Cardiac fibroblast (primary cell): ENCODE measurements at regions not wholly inside any gene's neighbourhood (a gene's known extent, or its start where the extent isn't known, plus 50 kb on each side); places are given as distances from the start of the nearest gene placed in this dataset.

Source experiments
- DNase-seq, 2 donors: peaks; one replicate each; pipeline versions ENCODE4 v3.0.0 to v3.0.0-alpha.2; 2010; ENCODE audit warnings: low read depth in 2 of 2
- H3K4me3 ChIP-seq, 2 donors: replicated peaks in 1 of 2; 1 replicate in 1 of 2; 2 replicates in 1 of 2; pipeline ENCODE4 v1.5.1; 2011; ENCODE audit warnings: low read depth in 2 of 2, low read length in 2 of 2, mild to moderate bottlenecking in 2 of 2, moderate library complexity in 1 of 2
- CTCF ChIP-seq: IDR thresholded peaks from one replicate; pipeline ENCODE4 v1.5.1; 2011; ENCODE audit warnings: low read depth, mild to moderate bottlenecking, low read length, inconsistent platforms

DNA sequence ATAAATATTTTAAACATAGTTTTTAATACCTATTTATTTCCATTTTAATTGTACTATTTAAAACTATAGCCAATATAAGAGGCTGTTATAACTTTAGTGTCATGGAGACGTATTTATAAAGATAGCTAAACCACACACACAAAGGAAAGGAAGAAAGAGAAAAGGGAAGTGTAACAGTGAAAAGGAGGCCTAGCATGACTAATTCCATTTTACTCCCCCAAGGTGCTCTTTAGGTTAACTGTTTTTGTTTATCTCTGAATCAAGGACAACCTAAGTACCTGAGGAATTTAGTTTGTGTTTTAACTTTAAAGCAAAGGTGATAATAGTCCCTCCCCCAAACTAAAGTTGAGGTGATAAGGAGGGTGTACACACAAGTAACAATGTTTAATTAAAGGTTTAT lies 1188.9 kb upstream of the C9orf72 start:
- H3K4me3 ChIP-seq: no peak overlapping the region
- DNase-seq: no peak
- no peak for TF ChIP-seq CTCF

DNA sequence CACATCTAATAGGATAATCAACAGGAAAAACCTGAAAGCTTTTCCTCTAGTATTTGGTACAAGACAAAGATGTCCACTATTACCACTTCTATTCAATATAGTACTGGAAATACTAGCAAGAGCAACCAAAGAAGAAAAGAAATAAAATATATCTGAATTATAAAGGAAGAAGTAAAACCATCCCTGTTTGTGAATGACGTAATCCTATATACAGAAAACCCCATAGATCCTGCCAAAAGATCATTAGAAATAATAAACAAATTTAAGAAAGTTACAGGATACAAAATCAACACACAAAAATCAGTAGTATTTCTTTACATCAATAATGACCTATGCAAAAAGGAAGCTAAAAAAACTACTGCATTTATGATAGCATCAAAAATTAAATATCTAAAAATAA lies 1191.3 kb upstream of the C9orf72 start:
- no peak for DNase-seq
- no peak overlapping the region for H3K4me3 ChIP-seq
- TF ChIP-seq CTCF: no peak

DNA sequence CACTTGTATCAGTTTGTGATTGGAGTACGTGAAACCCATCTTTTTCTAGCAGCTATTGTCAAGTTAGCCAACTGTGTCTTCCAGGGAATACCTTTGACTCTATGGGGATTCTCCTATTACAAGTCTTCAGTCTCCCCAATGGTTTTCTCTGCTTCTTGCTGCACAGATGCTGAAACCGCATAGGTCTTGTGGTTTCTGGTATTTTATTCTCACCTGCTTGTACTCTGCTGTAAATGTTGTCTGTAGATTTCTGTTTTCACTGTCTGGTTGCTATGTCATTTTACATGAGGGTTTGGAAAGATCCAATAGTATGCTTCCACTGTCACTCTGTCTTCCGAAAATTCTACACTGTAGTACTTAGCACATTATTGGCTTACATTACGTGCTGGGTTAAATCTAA lies 1196.9 kb upstream of the C9orf72 start:
- no peak for DNase-seq
- TF ChIP-seq CTCF: no peak
- H3K4me3 ChIP-seq: no peak overlapping the region

- H3K4me3 ChIP-seq: no peak overlapping the region
- no peak for TF ChIP-seq CTCF
- DNase-seq: no peak
Measured at GRCh38 chr9:28770827-28771226, 1197.5 kb upstream of the C9orf72 start.

- peak; percentile 39 to 60 for DNase-seq
- H3K4me3 ChIP-seq: no peak overlapping the region
- TF ChIP-seq CTCF: peak; percentile 44
Measured at GRCh38 chr9:28774433-28775235, 1201.4 kb upstream of the C9orf72 start.

- peak in 1 of 2 donors; percentile 71 for DNase-seq
- no peak for TF ChIP-seq CTCF
- H3K4me3 ChIP-seq: no peak overlapping the region
Measured at GRCh38 chr9:28779243-28779642, 1206.0 kb upstream of the C9orf72 start.

- TF ChIP-seq CTCF: no peak
- DNase-seq: no peak
- H3K4me3 ChIP-seq: no peak overlapping the region
Measured at GRCh38 chr9:28781481-28781880, 1208.2 kb upstream of the C9orf72 start.
